Neural progenitor cell (in vitro differentiated cells): ENCODE measurements at regions not wholly inside any gene's neighbourhood (a gene's known extent, or its start where the extent isn't known, plus 50 kb on each side); places are given as distances from the start of the nearest gene placed in this dataset.

Experiments used
- EZH2 ChIP-seq: fragments of 200-600 bp; sonication (generic); IDR thresholded peaks from 2 replicates; pipeline ENCODE4 v1.6.1; 2017; ENCODE audit warnings: antibody characterized with exemption, mild to moderate bottlenecking, moderate library complexity
- EZH2phosphoT487 ChIP-seq: fragments of 200-600 bp; sonication (generic); IDR thresholded peaks from 2 replicates; pipeline ENCODE4 v1.6.1; 2017; ENCODE audit warnings: antibody characterized with exemption
- TF ChIP-seq, protein P1 (sequence below): fragments of 200-600 bp; sonication (generic); IDR thresholded peaks from 2 replicates; pipeline ENCODE4 v1.5.1; 2017; ENCODE audit warnings: antibody characterized with exemption, mild to moderate bottlenecking

DNA sequence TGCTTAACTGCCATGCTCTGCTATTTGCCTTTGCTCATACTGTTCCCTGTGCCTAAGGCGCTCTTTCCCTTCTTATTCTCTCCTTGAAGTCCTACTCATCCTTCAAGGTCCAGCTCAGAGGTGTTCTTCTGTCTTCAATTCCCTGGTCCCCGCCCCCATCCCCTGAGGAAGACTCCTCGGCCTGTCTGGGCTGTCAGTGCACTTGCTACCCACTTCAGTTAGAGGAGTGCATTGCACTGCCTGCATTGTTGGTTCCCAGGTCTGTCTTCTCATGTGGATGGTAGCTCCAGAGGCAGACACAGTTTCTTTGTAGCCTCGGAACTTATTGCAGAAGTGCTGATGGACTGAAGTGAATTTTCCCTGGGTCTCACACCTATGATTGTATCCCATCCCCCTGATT is 194.0 kb downstream of the C1orf94 start:
- TF ChIP-seq, protein P1, sequence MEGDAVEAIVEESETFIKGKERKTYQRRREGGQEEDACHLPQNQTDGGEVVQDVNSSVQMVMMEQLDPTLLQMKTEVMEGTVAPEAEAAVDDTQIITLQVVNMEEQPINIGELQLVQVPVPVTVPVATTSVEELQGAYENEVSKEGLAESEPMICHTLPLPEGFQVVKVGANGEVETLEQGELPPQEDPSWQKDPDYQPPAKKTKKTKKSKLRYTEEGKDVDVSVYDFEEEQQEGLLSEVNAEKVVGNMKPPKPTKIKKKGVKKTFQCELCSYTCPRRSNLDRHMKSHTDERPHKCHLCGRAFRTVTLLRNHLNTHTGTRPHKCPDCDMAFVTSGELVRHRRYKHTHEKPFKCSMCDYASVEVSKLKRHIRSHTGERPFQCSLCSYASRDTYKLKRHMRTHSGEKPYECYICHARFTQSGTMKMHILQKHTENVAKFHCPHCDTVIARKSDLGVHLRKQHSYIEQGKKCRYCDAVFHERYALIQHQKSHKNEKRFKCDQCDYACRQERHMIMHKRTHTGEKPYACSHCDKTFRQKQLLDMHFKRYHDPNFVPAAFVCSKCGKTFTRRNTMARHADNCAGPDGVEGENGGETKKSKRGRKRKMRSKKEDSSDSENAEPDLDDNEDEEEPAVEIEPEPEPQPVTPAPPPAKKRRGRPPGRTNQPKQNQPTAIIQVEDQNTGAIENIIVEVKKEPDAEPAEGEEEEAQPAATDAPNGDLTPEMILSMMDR, result no peak
- TF ChIP-seq EZH2phosphoT487, result no peak
- TF ChIP-seq EZH2, result no peak
